Activated naive CD8-positive, alpha-beta T cell treated with anti-CD3 and anti-CD28 coated beads for 36 hours (primary cell): ENCODE measurements at regions not wholly inside any gene's neighbourhood (a gene's known extent, or its start where the extent isn't known, plus 50 kb on each side); places are given as distances from the start of the nearest gene placed in this dataset.
A peak's percentile ranks its signal among the peaks of the same experiment; 100 is the strongest.

Experiments
- DNase-seq: peaks from one replicate; pipeline ENCODE4 v3.0.0; 2021
- H3K27ac Mint-ChIP-seq: one replicate; pipeline ENCODE4 v1.8.0; 2022; ENCODE audit warnings: mild to moderate bottlenecking, moderate library complexity, mixed read lengths
- H3K27me3 Mint-ChIP-seq: one replicate; pipeline ENCODE4 v1.8.0; 2022; ENCODE audit warnings: mild to moderate bottlenecking, mixed read lengths
- H3K36me3 Mint-ChIP-seq: one replicate; pipeline ENCODE4 v1.8.0; 2021; ENCODE audit warnings: mild to moderate bottlenecking, mixed read lengths
- H3K4me1 Mint-ChIP-seq: one replicate; pipeline ENCODE4 v1.8.0; 2021; ENCODE audit warnings: mixed read lengths
- H3K4me3 Mint-ChIP-seq: one replicate; pipeline ENCODE4 v1.8.0; 2022; ENCODE audit warnings: mild to moderate bottlenecking, moderate library complexity, mixed read lengths
- H3K9me3 Mint-ChIP-seq: one replicate; pipeline ENCODE4 v1.8.0; 2022; ENCODE audit warnings: mixed read lengths

DNA sequence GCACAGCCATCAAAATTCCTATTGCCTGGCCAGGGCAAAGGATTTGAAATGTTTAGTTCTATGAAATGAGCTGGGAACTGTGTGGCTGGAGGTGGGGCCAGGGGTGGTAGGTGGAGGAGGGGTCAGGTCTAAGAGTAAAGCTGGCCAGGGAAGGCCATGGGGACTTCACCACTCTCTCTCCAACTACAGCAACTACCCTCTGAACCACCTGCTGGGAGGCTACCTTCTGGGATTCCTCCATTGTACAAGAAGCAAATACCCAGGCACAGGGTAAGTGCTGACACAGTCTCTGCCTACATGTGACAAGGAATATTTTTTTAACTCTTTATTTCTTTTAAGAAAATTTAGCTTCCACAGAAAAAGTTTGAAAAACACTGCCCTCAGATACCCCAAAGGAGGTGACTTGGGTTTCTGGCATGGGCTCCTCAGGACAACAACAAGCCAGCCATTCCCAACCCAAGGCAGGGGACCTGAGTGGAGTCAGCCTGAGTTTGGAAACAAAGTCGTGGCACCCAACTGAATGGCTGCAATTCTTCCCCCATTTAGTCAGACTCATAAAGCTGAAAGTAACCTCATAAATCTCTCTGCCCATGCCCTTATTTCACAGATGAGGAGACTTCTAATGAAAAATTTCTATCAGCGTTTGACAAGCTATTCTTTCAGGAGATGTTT lies 593.8 kb upstream of the DIPK2B start:
- no peak for DNase-seq
- H3K4me1 Mint-ChIP-seq: peaks cover 35% of the 10 kb centered on the region
- no peaks in the 10 kb centered on the region for H3K27me3 Mint-ChIP-seq
- peaks cover 1% of the 10 kb centered on the region for H3K9me3 Mint-ChIP-seq
- peaks cover 50% of the 10 kb centered on the region for H3K36me3 Mint-ChIP-seq
- no peak overlapping the region for H3K4me3 Mint-ChIP-seq
- H3K27ac Mint-ChIP-seq: peak overlapping the region; percentile 65

- Mint-ChIP-seq H3K4me1 (peaks cover 22% of the 10 kb centered on the region), H3K4me3 (no peak overlapping the region), H3K9me3 (peaks cover 1% of the 10 kb centered on the region), H3K27me3 (no peaks in the 10 kb centered on the region), H3K27ac (peak overlapping the region; percentile 71), H3K36me3 (peaks cover 40% of the 10 kb centered on the region)
- no peak for DNase-seq
Measured at GRCh38 chrX:45788941-45789348, 588.3 kb upstream of the DIPK2B start.

DNA sequence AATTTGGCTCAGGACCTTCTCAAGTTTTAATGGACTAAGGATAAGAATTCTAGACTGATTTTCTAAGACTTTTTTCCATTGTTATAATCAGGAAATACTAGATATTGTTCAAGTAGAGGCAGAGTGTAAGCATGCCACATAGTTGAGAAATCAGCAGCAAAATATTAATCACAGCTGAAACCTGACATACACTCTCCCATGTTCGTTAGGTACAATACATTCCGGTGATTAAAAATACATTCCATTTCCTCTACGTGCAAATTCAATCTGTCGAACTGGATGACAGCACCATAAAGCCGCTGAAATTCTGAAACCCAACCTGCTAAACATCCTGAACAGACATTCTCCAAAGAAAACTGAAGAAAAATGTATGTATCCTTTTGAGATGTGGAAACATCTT lies 587.6 kb upstream of the DIPK2B start:
- no peaks in the 10 kb centered on the region for H3K27me3 Mint-ChIP-seq
- no peak overlapping the region for H3K4me3 Mint-ChIP-seq
- H3K9me3 Mint-ChIP-seq: peaks cover 1% of the 10 kb centered on the region
- no peak for DNase-seq
- peaks cover 19% of the 10 kb centered on the region for H3K4me1 Mint-ChIP-seq
- no peak overlapping the region for H3K27ac Mint-ChIP-seq
- H3K36me3 Mint-ChIP-seq: peaks cover 38% of the 10 kb centered on the region

DNA sequence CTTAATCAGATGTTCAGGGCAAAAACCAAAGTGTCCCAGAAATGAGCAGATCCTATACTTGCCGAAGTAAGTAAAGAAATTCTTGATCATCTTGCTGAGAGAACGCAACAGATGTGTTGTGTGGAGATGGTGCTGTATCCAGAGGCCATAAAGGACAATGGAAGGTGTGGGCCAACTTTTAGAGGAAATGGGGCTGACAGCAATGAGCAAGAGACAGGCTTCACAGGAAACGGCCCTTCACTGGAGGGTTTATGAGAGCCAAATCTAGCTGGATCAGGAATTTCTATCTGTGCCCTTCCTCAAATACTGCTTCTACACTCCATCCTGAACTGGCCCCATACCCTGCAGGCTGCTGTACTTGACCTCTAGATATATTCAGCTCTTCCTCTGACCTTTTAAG lies 583.9 kb upstream of the DIPK2B start:
- H3K9me3 Mint-ChIP-seq: no peaks in the 10 kb centered on the region
- H3K4me1 Mint-ChIP-seq: peaks cover 15% of the 10 kb centered on the region
- H3K27ac Mint-ChIP-seq: no peak overlapping the region

GRCh38 chrX:45783002-45783401 lies 582.3 kb upstream of the DIPK2B start:
- Mint-ChIP-seq H3K4me3 (no peak overlapping the region), H3K36me3 (peaks cover 23% of the 10 kb centered on the region), H3K4me1 (peaks cover 15% of the 10 kb centered on the region), H3K27ac (no peak overlapping the region), H3K9me3 (no peaks in the 10 kb centered on the region), H3K27me3 (no peaks in the 10 kb centered on the region)
- no peak for DNase-seq

More for the DNA sequence above, 583.9 kb upstream of the DIPK2B start:
- Mint-ChIP-seq H3K27me3 (no peaks in the 10 kb centered on the region), H3K36me3 (peaks cover 23% of the 10 kb centered on the region), H3K4me3 (no peak overlapping the region)
- no peak for DNase-seq

DNA sequence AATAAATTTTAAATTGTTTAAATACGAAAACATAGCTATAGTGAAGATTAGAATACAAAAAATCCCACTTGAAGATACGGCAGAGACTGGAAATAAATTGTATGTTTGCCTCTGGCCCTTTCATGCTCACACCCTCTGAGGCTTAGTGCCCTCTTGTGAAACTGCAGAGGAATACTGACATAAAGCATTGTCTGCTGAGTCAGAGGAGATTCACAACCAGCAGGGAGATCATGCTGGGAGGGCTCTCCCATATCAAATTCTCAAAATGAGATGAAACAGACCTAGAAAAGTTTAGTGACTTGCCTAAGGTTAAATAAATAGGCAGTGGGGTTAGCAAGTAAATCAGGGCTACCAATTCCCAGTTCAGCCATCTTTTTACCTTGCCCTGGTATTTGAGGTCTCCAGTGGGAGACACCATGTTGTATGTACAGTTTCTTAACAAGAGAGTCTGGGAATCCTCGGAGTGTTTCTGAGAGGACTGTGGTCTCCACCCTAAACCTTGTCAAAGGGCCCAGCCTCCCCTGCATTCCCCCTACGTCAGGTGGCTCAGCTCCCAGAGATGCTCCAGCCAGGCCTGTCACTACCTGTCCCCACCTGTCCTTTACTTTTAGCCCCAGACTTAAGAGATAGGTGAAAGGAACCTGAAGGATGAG lies 581.4 kb upstream of the DIPK2B start:
- H3K27me3 Mint-ChIP-seq: no peaks in the 10 kb centered on the region
- peaks cover 20% of the 10 kb centered on the region for H3K4me1 Mint-ChIP-seq
- H3K36me3 Mint-ChIP-seq: peaks cover 24% of the 10 kb centered on the region
- no peak for DNase-seq
- no peak overlapping the region for H3K4me3 Mint-ChIP-seq
- H3K27ac Mint-ChIP-seq: no peak overlapping the region
- H3K9me3 Mint-ChIP-seq: no peaks in the 10 kb centered on the region

- H3K9me3 Mint-ChIP-seq: no peaks in the 10 kb centered on the region
- no peak overlapping the region for H3K4me3 Mint-ChIP-seq
- peaks cover 36% of the 10 kb centered on the region for H3K4me1 Mint-ChIP-seq
- no peak for DNase-seq
- H3K27me3 Mint-ChIP-seq: no peaks in the 10 kb centered on the region
- H3K36me3 Mint-ChIP-seq: peaks cover 24% of the 10 kb centered on the region
- H3K27ac Mint-ChIP-seq: no peak overlapping the region
Measured at GRCh38 chrX:45778616-45779015, 577.9 kb upstream of the DIPK2B start.

DNA sequence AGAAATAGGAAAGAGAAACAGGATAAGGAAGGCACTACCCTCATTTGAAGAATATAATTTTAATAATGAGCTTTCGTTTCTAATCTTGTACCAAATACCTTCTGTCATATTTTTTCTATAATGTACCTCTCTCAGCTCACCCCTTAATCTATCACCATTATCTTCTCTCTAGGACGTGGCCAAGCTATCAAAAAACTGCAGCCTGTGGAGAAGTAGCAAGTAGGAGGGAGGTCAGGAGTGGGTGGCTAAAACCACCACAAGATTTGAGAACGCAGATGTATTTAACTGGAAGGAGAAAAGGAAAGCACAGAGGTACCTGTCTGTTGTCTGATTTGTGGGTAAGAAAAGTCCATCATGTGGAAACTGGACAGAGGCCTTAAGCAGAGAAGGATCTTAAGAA lies 576.7 kb upstream of the DIPK2B start:
- no peak for DNase-seq
- H3K4me3 Mint-ChIP-seq: peak overlapping the region; percentile 33
- H3K36me3 Mint-ChIP-seq: peaks cover 22% of the 10 kb centered on the region
- no peak overlapping the region for H3K27ac Mint-ChIP-seq
- H3K4me1 Mint-ChIP-seq: peaks cover 43% of the 10 kb centered on the region
- H3K9me3 Mint-ChIP-seq: no peaks in the 10 kb centered on the region
- no peaks in the 10 kb centered on the region for H3K27me3 Mint-ChIP-seq

GRCh38 chrX:45775468-45775867 lies 574.8 kb upstream of the DIPK2B start:
- peaks cover 26% of the 10 kb centered on the region for H3K36me3 Mint-ChIP-seq
- H3K27ac Mint-ChIP-seq: peak overlapping the region; percentile 45
- no peaks in the 10 kb centered on the region for H3K9me3 Mint-ChIP-seq
- no peaks in the 10 kb centered on the region for H3K27me3 Mint-ChIP-seq
- H3K4me3 Mint-ChIP-seq: no peak overlapping the region
- peaks cover 55% of the 10 kb centered on the region for H3K4me1 Mint-ChIP-seq
- DNase-seq: no peak

- peak overlapping the region; percentile 34 for H3K4me3 Mint-ChIP-seq
- no peak overlapping the region for H3K27ac Mint-ChIP-seq
- DNase-seq: no peak
Measured at GRCh38 chrX:45774961-45775360, 574.3 kb upstream of the DIPK2B start.

GRCh38 chrX:45773572-45773971 lies 572.9 kb upstream of the DIPK2B start:
- H3K36me3 Mint-ChIP-seq: peaks cover 24% of the 10 kb centered on the region
- peaks cover 50% of the 10 kb centered on the region for H3K4me1 Mint-ChIP-seq
- H3K4me3 Mint-ChIP-seq: no peak overlapping the region
- H3K27ac Mint-ChIP-seq: no peak overlapping the region
- H3K27me3 Mint-ChIP-seq: no peaks in the 10 kb centered on the region
- no peak for DNase-seq
- H3K9me3 Mint-ChIP-seq: no peaks in the 10 kb centered on the region

More at GRCh38 chrX:45774961-45775360, 574.3 kb upstream of the DIPK2B start:
- Mint-ChIP-seq H3K27me3 (no peaks in the 10 kb centered on the region), H3K4me1 (peaks cover 55% of the 10 kb centered on the region), H3K9me3 (no peaks in the 10 kb centered on the region), H3K36me3 (peaks cover 24% of the 10 kb centered on the region)

- peaks cover 44% of the 10 kb centered on the region for H3K4me1 Mint-ChIP-seq
- H3K27ac Mint-ChIP-seq: peak overlapping the region; percentile 91
- no peaks in the 10 kb centered on the region for H3K27me3 Mint-ChIP-seq
- peak; percentile 43 for DNase-seq
- no peaks in the 10 kb centered on the region for H3K9me3 Mint-ChIP-seq
- peaks cover 34% of the 10 kb centered on the region for H3K36me3 Mint-ChIP-seq
- H3K4me3 Mint-ChIP-seq: peak overlapping the region; percentile 77
Measured at GRCh38 chrX:45771560-45772340, 571.1 kb upstream of the DIPK2B start.

DNA sequence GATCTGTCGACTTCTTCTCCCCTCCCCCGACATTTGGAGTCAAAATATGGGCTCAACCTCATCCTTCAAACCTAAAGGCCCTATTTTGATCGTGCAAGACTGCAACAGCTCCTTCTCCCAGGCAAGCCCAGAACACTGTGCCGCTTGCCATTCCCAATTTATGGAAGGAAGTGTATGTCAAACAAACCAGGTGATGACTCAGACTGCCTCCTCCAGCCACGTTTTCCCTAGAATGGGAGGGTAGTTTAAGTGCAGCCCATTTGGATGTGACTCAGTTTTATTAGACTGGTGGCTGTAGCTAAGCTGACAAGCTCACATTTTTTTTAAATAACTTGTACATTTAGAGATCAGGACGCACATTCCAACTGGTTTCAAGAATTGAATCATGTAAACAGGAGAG lies 570.4 kb upstream of the DIPK2B start:
- H3K36me3 Mint-ChIP-seq: peaks cover 31% of the 10 kb centered on the region
- H3K27me3 Mint-ChIP-seq: no peaks in the 10 kb centered on the region
- H3K4me1 Mint-ChIP-seq: peaks cover 40% of the 10 kb centered on the region

DNA sequence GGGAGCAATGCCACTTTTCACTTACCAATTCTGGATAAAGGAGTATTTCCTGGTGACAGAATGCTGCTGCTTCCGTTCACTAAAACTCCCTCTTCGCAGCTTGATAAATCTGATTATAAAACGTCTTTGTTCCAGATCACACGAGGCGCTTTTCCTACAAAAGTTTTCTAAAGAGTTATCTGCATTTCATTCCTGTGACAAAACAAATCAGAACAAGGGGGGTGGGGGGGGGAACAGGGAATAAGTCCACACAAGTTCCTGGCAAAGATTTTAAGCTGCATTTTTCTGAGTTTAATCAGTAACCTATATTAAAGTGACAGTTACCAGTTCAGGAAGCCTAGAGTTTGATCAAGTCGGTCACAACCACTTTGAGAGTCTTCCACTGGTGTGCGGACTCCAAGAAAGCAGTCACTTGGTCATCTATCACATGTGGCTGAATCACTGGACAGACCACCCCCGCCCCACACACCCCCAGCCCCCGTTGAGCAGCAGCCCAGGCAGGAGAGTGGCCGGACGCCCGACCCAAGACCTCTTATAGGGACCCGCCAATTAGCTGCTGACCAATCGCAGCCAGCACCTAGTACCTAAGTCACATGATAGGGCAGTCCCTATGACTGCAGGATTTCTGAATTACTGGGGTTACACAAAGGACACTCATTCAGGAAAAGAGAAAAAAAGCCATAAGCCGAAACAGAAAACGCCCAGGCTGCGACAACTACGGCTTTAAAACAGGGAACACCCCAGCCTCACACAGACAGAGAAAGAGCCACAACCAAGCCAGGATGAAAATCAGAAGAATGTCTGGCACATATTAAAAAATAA lies 569.3 kb upstream of the DIPK2B start:
- Mint-ChIP-seq H3K4me1 (peaks cover 42% of the 10 kb centered on the region), H3K4me3 (peak overlapping the region; percentile 90), H3K9me3 (no peaks in the 10 kb centered on the region), H3K27ac (peak overlapping the region; percentile 92), H3K36me3 (peaks cover 38% of the 10 kb centered on the region), H3K27me3 (no peaks in the 10 kb centered on the region)
- DNase-seq: peak; percentile 59

More for the DNA sequence above, 570.4 kb upstream of the DIPK2B start:
- Mint-ChIP-seq H3K9me3 (no peaks in the 10 kb centered on the region), H3K4me3 (peak overlapping the region; percentile 77), H3K27ac (peak overlapping the region; percentile 91)
- DNase-seq: no peak
